Embryonic facial prominence (tissue), 1 donor: ENCODE measurements at regions not wholly inside any gene's neighbourhood (a gene's known extent, or its start where the extent isn't known, plus 50 kb on each side); places are given as distances from the start of the nearest gene placed in this dataset.
"Not testable (repeated sequence)": the region's sequence is repeated elsewhere in the genome, so short reads cannot be mapped to it uniquely, and the experiment has no call there.

ENCODE experiments used
- DNase-seq: peaks from one replicate; pipeline ENCODE4 v3.0.0-alpha.2; 2016; ENCODE audit errors: extremely low spot score

GRCh38 chr1:189962181-189962580, 515.5 kb downstream of the BRINP3 start:
- no peak for DNase-seq

GRCh38 chr1:189970331-189971230, 507.1 kb downstream of the BRINP3 start:
- no peak for DNase-seq

GRCh38 chr1:189971656-189972055, 506.0 kb downstream of the BRINP3 start:
- no peak for DNase-seq

- DNase-seq, result no peak
Observed at GRCh38 chr1:189977184-189977583, 500.5 kb downstream of the BRINP3 start.

GRCh38 chr1:189983166-189983890, 494.3 kb downstream of the BRINP3 start:
- no peak for DNase-seq

- DNase-seq, result no peak
Observed at GRCh38 chr1:189986516-189986915, 491.1 kb downstream of the BRINP3 start.

- no peak for DNase-seq
Observed at GRCh38 chr1:189987509-189987908, 490.2 kb downstream of the BRINP3 start.

GRCh38 chr1:189992856-189993255, 484.8 kb downstream of the BRINP3 start:
- no peak for DNase-seq

- DNase-seq, result no peak
Observed at GRCh38 chr1:190000365-190000872, 477.2 kb downstream of the BRINP3 start.

GRCh38 chr1:190001187-190001586, 476.5 kb downstream of the BRINP3 start:
- no peak for DNase-seq

- DNase-seq, result no peak
Observed at GRCh38 chr1:190003376-190003775, 474.3 kb downstream of the BRINP3 start.

- DNase-seq, result no peak
Observed at GRCh38 chr1:190011585-190011984, 466.1 kb downstream of the BRINP3 start.

- DNase-seq, result not testable (repeated sequence)
Observed at GRCh38 chr1:190019151-190019550, 458.5 kb downstream of the BRINP3 start.

GRCh38 chr1:190019717-190020116, 457.9 kb downstream of the BRINP3 start:
- DNase-seq, result no peak

- DNase-seq, result no peak
Observed at GRCh38 chr1:190022709-190023108, 455.0 kb downstream of the BRINP3 start.

- no peak for DNase-seq
Observed at GRCh38 chr1:190029441-190029840, 448.2 kb downstream of the BRINP3 start.

GRCh38 chr1:190043655-190044054, 434.0 kb downstream of the BRINP3 start:
- DNase-seq, result no peak

- no peak for DNase-seq
Observed at GRCh38 chr1:190046231-190046630, 431.4 kb downstream of the BRINP3 start.
